Adrenal gland (tissue), 5 donors: ENCODE measurements at regions not wholly inside any gene's neighbourhood (a gene's known extent, or its start where the extent isn't known, plus 50 kb on each side); places are given as distances from the start of the nearest gene placed in this dataset.
"Not testable (repeated sequence)": the region's sequence is repeated elsewhere in the genome, so short reads cannot be mapped to it uniquely, and the experiment has no call there.

Experiments used
- CTCF ChIP-seq, 6 experiments: fragments of 450-650 bp in 4 of 6; fragments of 200-600 bp in 2 of 6; sonication (generic) in 1 of 6; IDR thresholded peaks; 1 replicate in 5 of 6; 2 replicates in 1 of 6; pipeline versions ENCODE4 v1.5.1 to v1.8.0; 2016 to 2021; ENCODE audit warnings: antibody characterized with exemption in 6 of 6, mild to moderate bottlenecking in 2 of 6, moderate library complexity in 1 of 6
- POLR2A ChIP-seq, 2 donors: fragments of 450-650 bp; IDR thresholded peaks; one replicate each; pipeline ENCODE4 v1.6.1; 2017; ENCODE audit warnings: antibody characterized with exemption in 2 of 2, mild to moderate bottlenecking in 2 of 2, moderate library complexity in 1 of 2
- donor health status: DM: no; HTN: no; CAD: no.

DNA sequence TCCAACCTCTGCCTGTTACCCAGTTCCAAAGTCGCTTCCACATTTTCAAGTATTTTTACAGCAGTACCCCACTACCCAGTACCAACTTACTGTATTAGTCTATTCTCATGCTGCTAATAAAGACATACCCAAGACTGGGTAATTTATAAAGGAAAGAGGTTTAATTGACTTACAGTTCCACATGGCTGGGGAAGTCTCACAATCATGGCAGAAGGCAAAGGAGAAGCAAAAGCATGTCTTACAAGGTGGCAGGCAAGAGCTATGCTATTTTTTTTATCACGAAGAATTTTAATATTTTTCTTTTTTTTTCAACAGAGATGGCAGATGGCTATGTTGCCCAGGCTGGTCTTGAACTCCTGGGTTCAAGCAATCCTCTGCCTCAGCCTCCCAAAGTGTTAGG lies 171.3 kb downstream of the MAIP1 start:
- not testable (repeated sequence) for TF ChIP-seq POLR2A, CTCF (IDR thresholded peaks at IDR 0.05)
